ENCODE measurements at regions not wholly inside any gene's neighbourhood (a gene's known extent, or its start where the extent isn't known, plus 50 kb on each side); places are given as distances from the start of the nearest gene placed in this dataset.

DNA sequence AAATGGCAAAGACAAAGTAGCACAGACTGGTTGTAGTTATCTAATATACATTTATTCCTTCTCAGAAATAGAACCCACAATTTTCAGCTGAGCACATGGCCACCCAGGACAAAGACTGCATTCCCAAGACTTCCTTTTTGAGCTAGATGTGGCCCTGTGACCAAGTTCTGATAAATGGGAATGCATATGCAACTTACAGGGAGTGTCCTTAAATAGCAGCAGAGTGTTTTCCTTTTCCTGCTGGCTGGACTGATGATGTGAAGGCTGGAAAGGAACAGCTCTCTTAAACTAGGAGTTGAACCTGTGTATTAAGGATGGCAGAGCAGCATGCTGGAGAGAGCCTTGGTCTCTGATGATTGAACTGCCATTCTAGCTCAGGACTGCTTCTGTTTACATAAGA, 74.7 kb upstream of the TNPO1 start:
- Histone ChIP-seq H3K27me3 (ENCODE audit: low read length) (no peaks in the 10 kb centered on the region), H3K36me3 (ENCODE audit: low read depth, low read length) (no peaks in the 10 kb centered on the region), H3K4me1 (ENCODE audit: insufficient read depth, low read length) (no peaks in the 10 kb centered on the region), H3K9me2 (replicated peaks; ENCODE audit: low read length) (no peaks in the 10 kb centered on the region), H2AFZ (ENCODE audit: low read length) (no peak overlapping the region), H3K9ac (ENCODE audit: low read length) (no peak overlapping the region), H4K20me1 (ENCODE audit: low read length) (no peaks in the 10 kb centered on the region), H3K4me2 (ENCODE audit: low read length) (no peak overlapping the region), H3K9me3 (ENCODE audit: low read length) (no peaks in the 10 kb centered on the region), H3K79me2 (ENCODE audit: low read length) (no peaks in the 10 kb centered on the region), H3K27ac (ENCODE audit: low read length) (no peak overlapping the region), H3K4me3 (ENCODE audit: low read length) (no peak overlapping the region), H3F3A (ENCODE audit: low read length, unreplicated experiment) (no peaks in the 10 kb centered on the region)
- ChIA-PET CTCF (interaction anchor here (0.6 kb wide), 1 partner anchor 132 kb away, joined by 3 read pairs; no protein-coding TSS in a partner anchor), POLR2A (ENCODE audit: unreplicated experiment) (no interaction called here)
- ATAC-seq (no peak), DNase-seq (no peak)
- no TSS peak for BruUV-seq (replicated peaks)
- intact Hi-C loops (cut with micrococcal nuclease) = no loop called here
- TF ChIP-seq EZH2phosphoT487 (IDR thresholded peaks at IDR 0.05; ENCODE audit: borderline replicate concordance, low read length) (no peak), EZH2 (IDR thresholded peaks at IDR 0.05; ENCODE audit: low read length, unreplicated experiment) (no peak)
- TF ChIP-seq, protein P1, sequence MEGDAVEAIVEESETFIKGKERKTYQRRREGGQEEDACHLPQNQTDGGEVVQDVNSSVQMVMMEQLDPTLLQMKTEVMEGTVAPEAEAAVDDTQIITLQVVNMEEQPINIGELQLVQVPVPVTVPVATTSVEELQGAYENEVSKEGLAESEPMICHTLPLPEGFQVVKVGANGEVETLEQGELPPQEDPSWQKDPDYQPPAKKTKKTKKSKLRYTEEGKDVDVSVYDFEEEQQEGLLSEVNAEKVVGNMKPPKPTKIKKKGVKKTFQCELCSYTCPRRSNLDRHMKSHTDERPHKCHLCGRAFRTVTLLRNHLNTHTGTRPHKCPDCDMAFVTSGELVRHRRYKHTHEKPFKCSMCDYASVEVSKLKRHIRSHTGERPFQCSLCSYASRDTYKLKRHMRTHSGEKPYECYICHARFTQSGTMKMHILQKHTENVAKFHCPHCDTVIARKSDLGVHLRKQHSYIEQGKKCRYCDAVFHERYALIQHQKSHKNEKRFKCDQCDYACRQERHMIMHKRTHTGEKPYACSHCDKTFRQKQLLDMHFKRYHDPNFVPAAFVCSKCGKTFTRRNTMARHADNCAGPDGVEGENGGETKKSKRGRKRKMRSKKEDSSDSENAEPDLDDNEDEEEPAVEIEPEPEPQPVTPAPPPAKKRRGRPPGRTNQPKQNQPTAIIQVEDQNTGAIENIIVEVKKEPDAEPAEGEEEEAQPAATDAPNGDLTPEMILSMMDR (conservative IDR thresholded peaks at IDR 0.05; ENCODE audit: low read depth, low read length) = no peak

DNA sequence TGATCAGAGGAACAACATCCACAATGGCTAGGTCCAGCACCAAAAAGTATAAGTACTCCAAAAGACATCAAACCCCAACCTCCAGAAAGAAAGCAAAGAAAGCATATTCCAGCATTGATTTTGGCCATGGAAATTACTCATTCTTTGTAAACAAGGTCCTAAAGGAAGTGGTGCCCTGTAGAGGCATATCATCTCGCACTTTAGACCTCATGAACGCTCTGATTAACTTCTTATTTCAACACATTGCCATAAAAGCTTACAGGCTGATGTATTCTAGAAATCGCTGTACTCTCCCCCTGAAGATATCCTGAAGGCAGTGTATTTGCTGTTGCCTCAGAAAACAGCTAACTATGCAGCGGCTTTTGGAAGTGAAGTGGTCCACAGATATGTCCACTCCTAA, 82.7 kb upstream of the TNPO1 start:
- intact Hi-C loops (cut with micrococcal nuclease) = no loop called here
- POLR2A ChIA-PET (ENCODE audit: unreplicated experiment) = no interaction called here
- no peaks in the 10 kb centered on the region; the same call in 1 of the 2 replicates for H3K4me1 ChIP-seq (ENCODE audit: insufficient read depth, low read length)
- H3K9ac ChIP-seq (ENCODE audit: low read length) = no peak overlapping the region
- H4K20me1 ChIP-seq (ENCODE audit: low read length) = no peaks in the 10 kb centered on the region
- no peaks in the 10 kb centered on the region for H3K36me3 ChIP-seq (ENCODE audit: low read depth, low read length)
- no peaks in the 10 kb centered on the region for H3F3A ChIP-seq (ENCODE audit: low read length, unreplicated experiment)
- no peak overlapping the region for H2AFZ ChIP-seq (ENCODE audit: low read length)
- CTCF ChIA-PET = no interaction called here
- no peak overlapping the region for H3K4me3 ChIP-seq (ENCODE audit: low read length)
- BruUV-seq (replicated peaks) = no TSS peak
- H3K79me2 ChIP-seq (ENCODE audit: low read length) = no peaks in the 10 kb centered on the region
- no peaks in the 10 kb centered on the region for H3K27me3 ChIP-seq (ENCODE audit: low read length)
- DNase-seq (peak; percentile 19), ATAC-seq (peak; percentile 70)
- H3K9me2 ChIP-seq (replicated peaks; ENCODE audit: low read length) = no peaks in the 10 kb centered on the region
- H3K9me3 ChIP-seq (ENCODE audit: low read length) = no peaks in the 10 kb centered on the region
- no peak overlapping the region for H3K4me2 ChIP-seq (ENCODE audit: low read length)
- no peak overlapping the region for H3K27ac ChIP-seq (ENCODE audit: low read length)
- no peak for TF ChIP-seq EZH2phosphoT487 (IDR thresholded peaks at IDR 0.05; ENCODE audit: borderline replicate concordance, low read length)
- no peak for TF ChIP-seq EZH2 (IDR thresholded peaks at IDR 0.05; ENCODE audit: low read length, unreplicated experiment)
- TF ChIP-seq, protein P1 (conservative IDR thresholded peaks at IDR 0.05; ENCODE audit: low read depth, low read length) = no peak

DNA sequence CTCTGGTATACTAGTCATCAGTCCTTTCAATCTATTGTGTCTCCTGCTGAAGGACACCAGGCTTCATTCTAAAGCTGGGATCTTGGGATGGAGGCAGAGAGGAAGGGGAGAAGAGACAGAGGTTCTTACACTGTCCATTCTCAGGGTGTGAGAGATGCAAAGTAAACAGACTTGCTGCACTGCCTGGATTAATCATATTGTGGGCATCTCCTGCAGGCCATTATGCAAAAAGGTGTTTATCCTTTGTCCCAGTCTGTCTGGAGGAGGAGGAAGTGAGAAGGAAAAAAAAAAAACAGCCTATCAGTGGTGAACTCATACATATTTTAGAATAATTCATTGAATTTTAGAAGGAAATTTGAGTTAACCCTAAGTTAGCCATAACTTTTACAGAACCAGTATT, 92.9 kb upstream of the TNPO1 start:
- intact Hi-C loops (cut with micrococcal nuclease) = no loop called here
- ATAC-seq (peak; percentile 94), DNase-seq (peak; percentile 49)
- Histone ChIP-seq H3K79me2 (ENCODE audit: low read length) (no peaks in the 10 kb centered on the region), H3K36me3 (ENCODE audit: low read depth, low read length) (no peaks in the 10 kb centered on the region), H3K9me3 (ENCODE audit: low read length) (no peaks in the 10 kb centered on the region), H3K4me1 (ENCODE audit: insufficient read depth, low read length) (peaks cover 16% of the 10 kb centered on the region), H3K27me3 (ENCODE audit: low read length) (no peaks in the 10 kb centered on the region), H3F3A (ENCODE audit: low read length, unreplicated experiment) (no peaks in the 10 kb centered on the region), H3K9me2 (replicated peaks; ENCODE audit: low read length) (no peaks in the 10 kb centered on the region), H3K27ac (ENCODE audit: low read length) (no peak overlapping the region), H2AFZ (ENCODE audit: low read length) (no peak overlapping the region), H3K9ac (ENCODE audit: low read length) (no peak overlapping the region), H3K4me3 (ENCODE audit: low read length) (no peak overlapping the region), H3K4me2 (ENCODE audit: low read length) (peak overlapping the region; percentile 53; the same call in 1 of the 2 replicates), H4K20me1 (ENCODE audit: low read length) (no peaks in the 10 kb centered on the region)
- POLR2A ChIA-PET (ENCODE audit: unreplicated experiment) = no interaction called here
- CTCF ChIA-PET = no interaction called here
- BruUV-seq (replicated peaks) = no TSS peak
- TF ChIP-seq, protein P1 (conservative IDR thresholded peaks at IDR 0.05; ENCODE audit: low read depth, low read length) = no peak
- TF ChIP-seq EZH2 (IDR thresholded peaks at IDR 0.05; ENCODE audit: low read length, unreplicated experiment) (no peak), EZH2phosphoT487 (IDR thresholded peaks at IDR 0.05; ENCODE audit: borderline replicate concordance, low read length) (no peak)

All from PC-3 (cell line).